ENCODE measurements at regions not wholly inside any gene's neighbourhood (a gene's known extent, or its start where the extent isn't known, plus 50 kb on each side); places are given as distances from the start of the nearest gene placed in this dataset.
"Not testable (repeated sequence)": the region's sequence is repeated elsewhere in the genome, so short reads cannot be mapped to it uniquely, and the experiment has no call there.

GRCh38 chr7:12985752-12986151 lies 298.3 kb downstream of the ARL4A start:
- no peak for DNase-seq (ENCODE audit: low spot score)

- no peak for DNase-seq (ENCODE audit: low spot score)
Observed at GRCh38 chr7:12987238-12987637, 299.8 kb downstream of the ARL4A start.

- DNase-seq (ENCODE audit: low spot score) = no peak
Observed at GRCh38 chr7:12990440-12990839, 303.0 kb downstream of the ARL4A start.

GRCh38 chr7:12993025-12993424 lies 305.6 kb downstream of the ARL4A start:
- DNase-seq (ENCODE audit: low spot score) = no peak

DNA sequence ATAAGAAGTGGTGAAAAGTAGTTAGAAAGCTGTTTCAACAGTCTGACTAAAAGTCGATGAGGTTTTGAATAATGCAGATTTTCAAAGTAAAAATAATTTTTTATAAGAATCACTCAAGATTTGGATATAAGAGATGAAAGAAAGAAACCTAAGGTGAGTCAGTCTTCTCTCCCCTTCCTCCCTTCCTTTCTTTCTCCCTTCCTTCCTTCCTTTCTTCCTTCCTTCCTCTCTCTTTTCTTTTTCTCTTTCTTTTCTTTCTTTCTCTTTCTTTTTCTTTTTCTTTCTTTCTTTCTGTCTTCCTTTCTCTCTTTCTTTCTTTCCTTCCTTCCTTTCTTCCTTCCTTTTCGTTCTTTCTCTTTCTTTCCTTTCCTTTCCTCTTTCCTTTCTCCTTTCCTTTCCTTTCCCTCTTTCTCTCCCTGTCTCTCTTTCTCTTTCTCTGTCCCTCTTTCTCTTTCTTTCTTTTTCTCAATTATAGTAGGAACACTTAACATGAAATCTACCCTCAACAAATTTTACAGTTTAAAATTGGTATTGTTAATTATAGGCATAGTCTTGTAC lies 308.6 kb downstream of the ARL4A start:
- no peak for DNase-seq (ENCODE audit: low spot score)

DNA sequence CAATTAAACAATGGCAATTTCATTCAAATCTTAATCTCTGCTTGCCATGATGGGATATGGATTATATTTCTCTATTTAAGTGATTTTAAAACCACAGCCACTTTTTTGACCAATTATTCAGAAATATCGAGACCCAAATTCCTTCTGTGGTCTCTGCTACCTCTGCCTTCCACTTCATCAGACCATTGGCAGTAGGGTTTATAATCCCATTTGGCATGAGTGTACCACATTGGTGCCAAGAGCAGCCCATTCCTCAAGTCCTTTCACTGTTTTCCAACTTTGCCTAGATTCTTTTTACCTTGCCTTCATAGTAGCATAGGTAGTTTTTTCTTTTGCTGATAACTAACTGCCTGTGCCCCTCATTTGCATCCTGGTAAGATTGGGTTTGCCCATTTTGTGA lies 319.9 kb downstream of the ARL4A start:
- no peak for DNase-seq (ENCODE audit: low spot score)

GRCh38 chr7:13009517-13009916 lies 322.1 kb downstream of the ARL4A start:
- no peak for DNase-seq (ENCODE audit: low spot score)

DNA sequence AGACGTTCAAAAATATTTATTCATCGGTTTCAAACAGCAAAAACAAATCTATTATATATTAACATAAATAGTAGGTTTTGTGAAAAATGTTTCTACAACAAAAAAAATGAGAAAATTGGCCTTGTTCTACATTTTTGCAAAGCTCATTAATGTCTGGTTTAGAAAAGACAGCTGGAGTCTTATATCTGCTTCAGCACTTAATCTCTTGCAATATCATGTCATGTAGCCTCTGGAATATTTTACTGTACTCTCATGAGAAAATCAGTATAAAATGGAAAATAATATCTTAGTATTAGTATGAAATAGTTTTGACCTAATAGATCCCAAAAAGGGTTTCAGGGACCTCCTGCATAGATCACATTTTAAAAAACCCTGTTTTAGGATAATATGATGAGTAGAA lies 326.6 kb downstream of the ARL4A start:
- no peak for DNase-seq (ENCODE audit: low spot score)

GRCh38 chr7:13016036-13016581 lies 328.7 kb downstream of the ARL4A start:
- DNase-seq (ENCODE audit: low spot score) = no peak

DNA sequence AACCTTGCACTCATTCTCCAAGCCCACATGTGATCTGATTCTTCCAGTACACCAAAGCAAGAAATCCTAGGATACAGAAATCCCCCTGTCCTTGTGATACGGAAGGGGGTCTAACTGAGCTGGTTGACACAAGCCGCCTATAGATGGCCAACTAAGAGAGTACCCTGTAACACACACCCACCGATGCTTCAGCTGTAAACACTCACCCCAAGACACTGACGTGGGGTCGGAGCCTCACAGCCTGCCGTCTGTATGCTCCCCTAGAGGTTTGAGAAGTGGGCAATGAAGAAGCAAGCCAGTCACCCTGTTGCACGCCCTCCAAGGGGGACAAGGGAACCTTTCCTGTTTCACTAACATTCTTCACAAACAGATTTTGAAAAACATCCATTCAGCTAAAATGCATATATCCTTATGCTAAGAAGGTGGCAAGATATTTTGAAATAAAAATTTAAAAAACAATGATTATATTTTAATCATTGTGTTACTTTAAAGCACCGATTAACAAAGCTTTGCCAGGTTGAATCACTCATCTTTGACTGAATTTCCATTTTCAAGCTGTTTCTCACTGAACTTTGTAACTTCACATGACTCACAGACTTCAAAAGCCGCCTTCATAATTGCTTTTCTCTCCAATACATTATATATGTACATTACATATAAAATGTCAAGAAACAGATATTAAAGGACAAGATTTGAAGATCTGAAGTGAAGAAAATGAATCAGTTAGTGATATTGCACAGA lies 329.3 kb downstream of the ARL4A start:
- no peak for DNase-seq (ENCODE audit: low spot score)

GRCh38 chr7:13017333-13017857 lies 330.0 kb downstream of the ARL4A start:
- no peak for DNase-seq (ENCODE audit: low spot score)

DNA sequence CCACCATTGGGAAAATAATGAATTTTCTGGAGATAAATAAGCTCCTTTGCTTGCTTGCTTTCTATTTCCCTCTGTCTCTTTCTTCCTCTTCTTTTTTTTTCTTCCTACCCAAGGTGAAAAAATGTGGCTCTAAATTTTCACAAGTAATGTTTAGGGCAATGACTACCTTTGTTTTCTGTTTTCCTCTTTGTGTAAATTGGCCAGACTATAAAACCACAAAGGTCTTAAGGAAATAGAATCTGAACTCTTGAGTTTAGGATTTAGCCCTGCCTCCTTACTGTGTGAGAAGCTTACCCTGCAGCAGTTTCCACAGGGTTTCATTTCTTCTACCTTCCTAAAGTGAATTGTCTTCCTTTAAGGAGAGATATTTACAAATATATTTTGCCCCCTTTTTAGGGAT lies 330.4 kb downstream of the ARL4A start:
- DNase-seq (ENCODE audit: low spot score) = no peak

- DNase-seq (ENCODE audit: low spot score) = no peak
Observed at GRCh38 chr7:13021566-13022300, 334.3 kb downstream of the ARL4A start.

DNA sequence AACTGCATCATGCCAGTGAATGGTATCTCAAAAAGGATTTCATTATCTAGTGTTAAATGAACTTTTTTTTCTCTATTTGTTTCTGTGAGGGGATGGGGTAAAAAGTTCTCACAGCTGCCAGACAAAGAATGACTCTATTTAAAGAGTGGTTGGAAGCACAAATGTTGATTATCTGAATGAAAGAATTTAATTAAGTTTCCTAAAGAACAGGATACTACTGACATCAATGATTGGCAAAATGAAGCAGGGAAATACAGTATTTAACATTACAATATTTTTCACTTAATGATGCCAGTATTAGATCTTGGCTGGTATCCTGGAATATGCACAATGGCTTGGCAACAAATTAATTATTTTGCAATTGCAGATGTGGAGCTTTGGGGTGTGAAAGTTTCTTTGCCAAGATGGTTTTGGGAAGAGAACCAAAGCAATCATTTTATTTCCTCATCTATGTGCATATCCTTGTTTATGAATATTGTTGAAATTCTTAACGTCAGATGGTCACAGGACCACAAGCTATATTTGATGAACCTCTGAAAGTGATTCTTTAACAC lies 336.8 kb downstream of the ARL4A start:
- no peak for DNase-seq (ENCODE audit: low spot score)

DNA sequence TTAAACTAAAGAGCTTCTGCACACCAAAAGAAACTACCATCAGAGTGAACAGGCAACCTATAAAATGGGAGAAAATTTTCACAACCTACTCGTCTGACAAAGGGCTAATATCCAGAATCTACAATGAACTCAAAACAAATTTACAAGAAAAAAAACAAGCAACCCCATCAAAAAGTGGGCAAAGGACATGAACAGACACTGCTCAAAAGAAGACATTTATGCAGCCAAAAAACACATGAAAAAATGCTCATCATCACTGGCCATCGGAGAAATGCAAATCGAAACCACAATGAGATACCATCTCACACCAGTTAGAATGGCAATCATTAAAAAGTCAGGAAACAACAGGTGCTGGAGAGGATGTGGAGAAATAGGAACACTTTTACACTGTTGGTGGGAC lies 337.6 kb downstream of the ARL4A start:
- DNase-seq (ENCODE audit: low spot score) = not testable (repeated sequence)

DNA sequence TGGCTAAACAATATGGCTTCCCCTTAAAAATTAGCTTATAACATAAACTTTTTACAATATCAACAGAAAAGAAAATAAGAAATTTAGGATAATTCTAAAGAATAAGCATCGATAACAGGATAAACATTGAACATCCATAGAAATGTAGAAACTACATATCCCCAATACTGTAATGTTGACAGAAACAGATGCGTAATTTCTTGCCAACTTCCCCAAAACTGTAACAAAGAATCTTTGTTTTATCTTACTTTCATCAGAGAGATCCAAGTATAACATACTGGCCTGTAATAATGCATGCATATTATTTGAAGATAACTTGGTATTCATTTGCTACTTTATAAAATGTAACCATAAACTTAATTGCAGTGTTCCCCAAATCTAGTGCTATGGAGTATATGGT lies 339.9 kb downstream of the ARL4A start:
- DNase-seq (ENCODE audit: low spot score) = no peak

DNA sequence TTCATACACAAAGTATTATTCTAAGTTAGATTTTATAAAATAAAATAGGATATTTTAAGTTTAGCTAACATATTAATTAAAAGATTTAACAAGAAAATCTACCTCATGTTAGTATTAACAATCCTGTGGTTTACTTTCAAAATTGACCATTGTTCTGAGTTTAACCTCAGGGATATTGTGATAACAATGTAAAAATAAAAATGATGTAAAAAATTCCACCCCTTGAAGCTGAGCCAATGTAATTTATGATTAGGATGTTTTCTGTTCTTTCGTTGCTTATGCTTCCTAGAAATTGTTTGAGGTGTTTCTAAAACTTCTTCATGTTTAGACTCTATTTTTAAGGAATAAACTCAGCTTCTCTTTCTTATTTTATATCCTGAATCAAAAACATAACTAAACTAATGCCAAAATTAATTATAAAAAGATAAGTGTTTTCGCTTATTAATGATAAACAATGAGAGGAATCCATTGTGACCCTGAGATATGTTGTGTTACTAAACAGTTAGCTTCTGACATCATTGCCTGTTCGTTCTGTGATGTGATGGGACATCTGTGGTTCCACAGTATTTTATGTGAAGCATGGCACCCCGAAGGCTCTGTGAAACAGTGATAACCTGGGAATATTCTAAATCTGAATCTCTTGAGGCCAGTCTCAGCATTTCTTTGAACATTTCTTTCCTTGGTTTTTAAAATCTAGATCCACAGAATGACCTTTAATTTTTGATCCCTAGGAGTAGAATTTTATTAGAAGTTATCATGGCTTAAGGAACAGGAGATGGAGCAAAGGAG lies 340.8 kb downstream of the ARL4A start:
- no peak for DNase-seq (ENCODE audit: low spot score)

- no peak for DNase-seq (ENCODE audit: low spot score)
Observed at GRCh38 chr7:13028825-13029099, 341.3 kb downstream of the ARL4A start.

DNA sequence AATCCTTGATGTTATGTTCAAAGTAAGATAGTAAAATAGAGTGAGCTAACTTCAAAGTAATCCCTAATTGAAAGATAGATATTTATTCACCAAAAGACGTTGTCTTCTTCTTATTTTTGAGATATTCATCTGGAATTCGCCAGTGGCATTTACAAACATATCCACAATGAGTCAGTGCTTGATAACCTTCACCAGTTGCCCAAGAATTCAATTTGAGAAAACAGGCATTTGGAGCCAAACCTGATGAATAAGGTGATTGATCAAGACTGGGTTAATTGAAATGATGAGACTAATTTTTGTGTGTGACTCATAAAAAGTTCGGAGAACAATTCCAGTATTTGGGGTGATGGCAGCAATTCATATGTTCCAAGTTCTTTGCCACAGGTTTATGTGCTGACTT lies 344.0 kb downstream of the ARL4A start:
- DNase-seq (ENCODE audit: low spot score) = no peak

DNA sequence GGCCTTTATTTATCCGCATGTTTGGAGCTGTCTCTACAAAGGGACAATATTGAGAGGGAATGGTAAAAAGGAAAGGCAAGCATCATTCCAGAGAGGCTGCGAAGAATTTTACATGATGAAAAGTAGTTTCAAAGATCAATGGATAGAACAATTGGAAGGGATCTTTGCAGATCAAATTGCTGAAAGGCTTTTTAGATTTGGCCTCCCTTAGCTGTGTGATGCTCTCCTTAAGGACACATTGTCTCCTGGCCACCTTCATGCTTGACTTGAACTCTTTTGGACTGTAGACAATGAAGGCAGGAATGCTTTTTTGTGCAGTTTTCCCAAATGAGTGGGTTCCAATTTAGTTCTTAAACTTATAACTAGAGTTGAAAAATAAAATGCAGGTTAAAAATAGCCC lies 344.7 kb downstream of the ARL4A start:
- DNase-seq (ENCODE audit: low spot score) = no peak

DNA sequence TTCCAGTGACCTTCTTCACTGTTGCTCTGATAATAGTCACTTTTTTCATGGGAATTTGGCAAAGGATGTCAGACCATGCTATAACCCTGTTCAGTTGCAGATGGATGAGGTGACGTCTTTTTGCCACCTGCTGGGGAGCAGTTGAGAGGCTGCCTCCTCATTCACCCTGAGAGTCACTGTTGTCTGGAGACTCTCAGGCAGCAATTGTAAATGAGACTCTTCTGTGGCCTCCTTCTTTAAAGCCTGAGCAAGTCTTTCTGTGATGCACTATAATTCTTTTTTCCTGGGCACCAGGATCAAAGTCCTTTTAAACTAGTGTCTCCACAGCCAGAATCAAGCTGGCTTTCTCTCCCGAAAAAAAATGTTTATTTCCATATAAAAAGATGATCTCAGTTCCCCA lies 345.1 kb downstream of the ARL4A start:
- no peak for DNase-seq (ENCODE audit: low spot score)

DNA sequence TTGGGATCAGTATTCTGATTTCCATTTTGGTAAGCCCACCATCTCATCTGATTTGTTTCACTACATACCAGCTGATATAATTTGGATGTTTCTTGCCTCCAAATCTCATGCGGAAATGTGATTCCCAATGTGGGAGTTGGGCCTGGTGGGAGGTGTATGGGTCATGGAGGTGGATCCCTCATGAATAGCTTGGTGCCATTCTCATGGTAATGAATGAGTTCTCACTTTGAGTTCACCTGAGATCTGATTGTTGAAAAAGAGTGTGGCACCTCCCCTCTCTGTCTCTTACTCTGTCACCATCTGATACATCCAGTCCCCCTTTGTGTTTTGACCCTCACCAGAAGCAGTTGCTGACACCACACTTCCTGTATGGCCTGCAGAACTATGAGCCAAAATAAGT lies 347.3 kb downstream of the ARL4A start:
- no peak for DNase-seq (ENCODE audit: low spot score)
